Left lobe of liver (tissue), 2 donors: ENCODE measurements at regions not wholly inside any gene's neighbourhood (a gene's known extent, or its start where the extent isn't known, plus 50 kb on each side); places are given as distances from the start of the nearest gene placed in this dataset.

Experiments
- ATAC-seq: fragments of 200-7000 bp; cut with Tn5 transposase; one replicate; pipeline ENCODE4 v1.9.1; 2020; ENCODE audit warnings: mild to moderate bottlenecking, moderate library complexity
- DNase-seq: peaks from one replicate; pipeline ENCODE4 v3.0.0-alpha.2; 2020; ENCODE audit warnings: low spot score
- donor health status: DM: no; HTN: no; CAD: no; lungs with moderate emphysema.
- donor health status: DM: no; HTN: yes; CAD: no.

DNA sequence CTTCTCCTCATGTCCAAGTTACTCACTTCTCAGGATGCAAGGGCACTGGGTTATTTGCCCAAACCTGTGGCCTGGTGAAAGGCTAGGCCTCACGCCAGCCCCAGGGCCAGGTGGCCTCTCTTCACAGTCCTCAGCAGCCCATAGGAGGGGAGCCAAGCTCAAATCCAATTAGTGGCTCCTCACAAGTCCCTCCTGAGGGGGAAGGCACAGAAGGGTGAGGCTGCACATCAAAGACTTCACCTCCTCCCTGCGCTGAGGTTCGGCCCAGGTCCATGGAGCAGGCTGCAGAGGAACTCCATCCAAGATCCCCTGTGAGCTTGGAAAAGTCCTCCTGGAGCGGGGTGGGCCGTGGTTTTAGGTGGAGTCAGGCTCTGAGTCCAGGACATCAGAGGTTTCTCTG, 320.0 kb downstream of the FOXL1 start:
- DNase-seq (no peak), ATAC-seq (no peak)

DNA sequence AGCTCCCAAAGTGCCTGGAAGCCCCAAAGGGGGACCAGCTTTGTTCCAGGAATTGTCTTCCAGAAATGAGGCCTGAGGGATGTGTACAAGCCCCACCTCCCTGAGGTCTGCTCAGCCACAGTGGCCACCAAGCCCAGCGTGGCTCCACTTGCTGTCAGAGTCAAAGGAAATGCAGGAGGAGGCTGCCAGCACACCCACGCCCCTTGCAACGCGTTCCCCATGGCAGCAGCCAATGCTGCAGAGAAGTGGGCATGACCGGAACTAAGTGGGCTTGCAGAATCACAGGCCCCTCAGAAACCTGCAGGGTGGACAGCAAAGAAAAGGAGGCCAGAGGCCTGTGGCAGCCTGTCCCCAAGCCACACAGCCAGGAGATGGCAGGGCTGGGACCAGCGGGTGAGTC, 320.8 kb downstream of the FOXL1 start:
- DNase-seq (no peak), ATAC-seq (no peak)

GRCh38 chr16:86899757-86900156, 321.4 kb downstream of the FOXL1 start:
- ATAC-seq (no peak), DNase-seq (no peak)

GRCh38 chr16:86901483-86901882, 323.1 kb downstream of the FOXL1 start:
- no peak for ATAC-seq

GRCh38 chr16:86902656-86903001, 324.3 kb downstream of the FOXL1 start:
- no peak for DNase-seq
- ATAC-seq = no peak

More at GRCh38 chr16:86901483-86901882, 323.1 kb downstream of the FOXL1 start:
- DNase-seq = no peak

DNA sequence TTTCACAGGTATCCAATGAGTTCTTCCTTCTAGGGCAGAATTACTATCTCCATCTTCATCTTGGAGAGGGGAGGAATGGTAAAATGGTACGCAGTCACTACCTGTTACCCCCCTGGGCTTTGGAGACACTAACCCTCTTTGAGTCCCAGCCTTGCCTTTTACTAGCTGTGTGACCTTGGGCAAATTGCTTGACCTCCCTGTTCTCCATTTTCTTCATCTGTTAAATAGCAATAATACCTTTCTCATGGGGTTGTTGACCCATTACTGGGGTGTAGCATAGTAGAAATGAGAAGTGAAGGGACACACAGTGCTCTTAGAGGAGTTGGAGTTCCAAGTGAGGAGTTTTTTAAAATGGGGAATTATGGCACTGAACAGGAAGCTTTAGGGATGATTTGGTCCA, 324.7 kb downstream of the FOXL1 start:
- DNase-seq (no peak), ATAC-seq (no peak)

- ATAC-seq = no peak
- no peak for DNase-seq
These were observed 327.0 kb downstream of the FOXL1 start for GRCh38 chr16:86905302-86905701.

GRCh38 chr16:86906623-86907022, 328.3 kb downstream of the FOXL1 start:
- DNase-seq (no peak), ATAC-seq (no peak)

DNA sequence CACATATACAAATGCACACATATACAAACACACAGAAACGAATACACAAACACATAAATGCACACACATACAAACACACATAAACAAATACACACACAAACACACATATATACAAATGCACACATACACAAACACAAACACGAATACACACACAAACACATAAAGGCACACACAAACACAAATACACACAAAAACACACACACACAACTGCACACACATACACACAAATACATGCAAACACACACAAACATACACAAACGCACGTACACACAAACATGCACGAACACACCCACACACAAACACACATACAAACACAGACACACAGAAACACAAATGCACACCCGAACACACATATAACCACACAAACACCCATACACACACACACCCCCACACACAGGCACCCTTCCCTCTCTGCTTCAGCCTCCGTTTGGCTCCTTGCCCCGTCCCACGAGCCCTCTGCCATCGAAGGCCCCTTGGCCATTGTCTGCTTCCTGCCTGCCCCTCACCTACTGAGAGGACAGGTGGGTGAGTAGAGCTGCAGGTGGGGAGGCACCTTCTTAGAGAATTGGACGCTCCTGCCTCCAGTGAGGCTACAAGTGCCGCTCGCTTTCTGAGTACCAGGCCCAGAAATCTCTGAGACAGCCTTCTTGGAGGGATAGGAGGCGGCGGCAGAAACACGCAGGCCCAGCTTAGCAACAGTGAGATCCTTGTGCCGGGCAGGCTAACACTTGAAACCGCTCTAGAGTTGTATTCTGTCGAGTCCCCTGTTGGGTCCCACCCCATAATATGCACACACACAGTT, 331.2 kb downstream of the FOXL1 start:
- DNase-seq (no peak), ATAC-seq (no peak)

- ATAC-seq (no peak), DNase-seq (no peak)
These were observed 331.9 kb downstream of the FOXL1 start for GRCh38 chr16:86910161-86910769.

- DNase-seq = no peak
- ATAC-seq = no peak
These were observed 333.1 kb downstream of the FOXL1 start for GRCh38 chr16:86911437-86911958.

DNA sequence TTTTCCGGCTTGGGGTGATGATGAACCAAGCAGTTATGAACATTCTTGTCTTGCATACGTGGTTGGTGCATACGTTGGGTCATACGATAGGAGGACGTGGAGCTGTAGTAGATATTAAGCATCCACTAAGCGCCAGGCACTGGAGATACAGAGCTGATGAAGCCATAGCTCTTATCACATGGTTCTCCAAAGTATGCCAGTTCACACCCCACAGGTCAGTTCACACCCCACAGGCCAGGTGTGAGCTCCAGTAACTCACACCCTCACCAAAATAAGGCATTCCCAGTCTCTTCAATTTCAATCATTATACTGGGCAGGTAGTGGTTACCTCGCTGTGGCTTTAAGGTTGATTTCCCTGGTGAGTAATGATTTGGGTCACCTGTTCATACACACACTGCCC, 335.5 kb downstream of the FOXL1 start:
- ATAC-seq = no peak
- no peak for DNase-seq

GRCh38 chr16:86914876-86915717, 336.7 kb downstream of the FOXL1 start:
- DNase-seq (no peak), ATAC-seq (no peak)

- DNase-seq = no peak
- no peak for ATAC-seq
These were observed 339.4 kb downstream of the FOXL1 start for GRCh38 chr16:86917471-86918365.

DNA sequence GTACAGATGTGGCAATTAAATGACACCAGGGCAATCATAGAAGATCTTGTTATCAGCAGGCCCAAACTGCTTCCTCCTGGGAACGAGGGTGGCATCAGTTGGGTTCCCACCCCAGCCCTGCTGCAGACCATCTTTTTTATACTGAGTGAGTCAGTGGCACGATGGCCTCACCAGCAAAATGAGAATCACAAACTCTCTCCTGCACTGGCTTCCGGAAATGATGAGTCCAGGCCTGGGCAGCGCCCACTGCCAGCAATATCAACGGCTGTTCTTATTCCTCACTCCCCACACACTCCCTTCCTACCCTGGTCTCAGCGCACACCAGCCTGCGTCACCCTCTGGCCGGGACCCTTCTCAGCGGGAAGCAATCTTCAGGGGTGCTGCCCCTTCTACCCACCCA, 340.3 kb downstream of the FOXL1 start:
- no peak for DNase-seq
- ATAC-seq = no peak

GRCh38 chr16:86919078-86919477, 340.7 kb downstream of the FOXL1 start:
- ATAC-seq = no peak
- DNase-seq = no peak

- no peak for ATAC-seq
- no peak for DNase-seq
These were observed 341.4 kb downstream of the FOXL1 start for GRCh38 chr16:86919578-86920305.

- DNase-seq (no peak), ATAC-seq (no peak)
These were observed 342.9 kb downstream of the FOXL1 start for GRCh38 chr16:86921289-86921688.

GRCh38 chr16:86922311-86922710, 344.0 kb downstream of the FOXL1 start:
- ATAC-seq = no peak
- no peak for DNase-seq

DNA sequence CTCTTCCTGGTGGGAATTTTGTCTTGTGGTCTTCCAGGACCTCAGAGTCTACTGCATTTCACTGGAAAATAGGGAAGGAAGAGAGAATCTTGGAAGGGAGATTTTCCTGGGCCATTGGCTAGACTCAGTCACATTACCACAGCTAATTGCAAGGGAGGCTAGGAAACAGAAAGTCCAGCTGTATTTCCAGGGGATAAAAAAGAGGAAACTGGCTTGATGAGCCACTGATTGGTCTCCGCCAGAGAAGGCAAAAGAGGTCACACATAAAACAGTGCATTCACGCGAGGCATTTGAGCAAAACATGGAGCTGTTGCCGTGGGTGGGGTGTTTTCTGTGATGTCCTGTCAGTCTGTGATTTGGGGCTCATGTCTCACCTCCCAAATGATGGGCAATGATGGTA, 345.3 kb downstream of the FOXL1 start:
- ATAC-seq (no peak), DNase-seq (no peak)
